GM21529 (cell line): ENCODE measurements at regions not wholly inside any gene's neighbourhood (a gene's known extent, or its start where the extent isn't known, plus 50 kb on each side); places are given as distances from the start of the nearest gene placed in this dataset.
"Not testable (repeated sequence)": the region's sequence is repeated elsewhere in the genome, so short reads cannot be mapped to it uniquely, and the experiment has no call there.

Source experiments
- ATAC-seq: cut with Tn5 transposase; IDR thresholded peaks from one replicate; pipeline ENCODE4 v1.9.1; 2021; ENCODE audit not compliant: unreplicated experiment

DNA sequence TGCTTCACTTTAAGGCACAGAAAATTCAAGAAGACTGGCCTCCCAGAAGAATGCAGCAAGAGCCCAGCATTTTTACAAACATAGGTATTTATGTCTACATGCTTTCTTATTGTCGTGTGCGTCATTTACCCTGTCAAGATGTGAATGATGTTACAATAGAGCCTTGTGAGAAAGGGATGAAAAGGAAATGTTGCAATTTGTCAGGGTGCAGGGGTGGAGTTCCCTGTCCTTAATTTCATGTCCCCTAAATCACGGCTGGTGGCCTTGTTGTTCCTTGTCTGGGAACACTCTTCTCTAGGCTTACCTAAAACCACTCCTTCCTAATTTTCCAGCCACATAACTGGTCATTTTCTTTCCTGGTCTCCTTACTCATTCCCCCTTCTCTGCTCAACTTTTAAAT lies 194.2 kb downstream of the TXNL1 start:
- ATAC-seq: no peak

DNA sequence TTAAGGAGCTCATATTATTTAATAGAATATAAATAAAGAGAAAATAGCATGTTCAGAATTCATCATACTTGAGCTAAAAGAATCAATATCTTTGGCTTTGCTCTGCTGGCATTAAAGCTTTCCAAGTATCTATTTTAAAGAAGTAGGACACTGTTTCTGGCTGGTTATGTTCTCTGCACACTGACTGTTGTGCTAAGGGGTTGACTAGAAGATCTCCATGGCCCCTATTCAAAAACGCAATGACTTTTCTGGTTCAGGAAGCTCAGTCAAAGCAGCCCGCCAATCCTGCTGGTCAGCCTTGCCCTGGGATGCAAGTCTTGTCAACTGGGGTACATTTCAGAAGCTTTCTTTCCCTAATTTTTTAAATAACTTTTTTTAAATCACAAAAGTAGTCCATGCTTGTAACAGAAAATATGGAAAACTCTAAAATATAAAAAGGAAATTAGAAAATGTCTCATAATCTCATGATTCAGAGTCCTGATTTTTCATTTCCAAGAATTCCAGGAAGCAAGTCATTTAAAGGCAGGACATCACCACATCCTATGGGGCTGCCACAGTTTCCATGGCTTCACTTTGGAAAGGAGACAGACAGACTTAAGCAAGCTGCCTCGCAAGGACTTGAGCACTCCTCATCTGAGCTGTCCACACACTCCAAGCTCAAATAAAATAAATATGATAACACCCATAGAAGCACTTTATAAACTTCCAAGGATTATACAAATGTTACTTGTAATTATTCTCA lies 195.1 kb downstream of the TXNL1 start:
- ATAC-seq: no peak

DNA sequence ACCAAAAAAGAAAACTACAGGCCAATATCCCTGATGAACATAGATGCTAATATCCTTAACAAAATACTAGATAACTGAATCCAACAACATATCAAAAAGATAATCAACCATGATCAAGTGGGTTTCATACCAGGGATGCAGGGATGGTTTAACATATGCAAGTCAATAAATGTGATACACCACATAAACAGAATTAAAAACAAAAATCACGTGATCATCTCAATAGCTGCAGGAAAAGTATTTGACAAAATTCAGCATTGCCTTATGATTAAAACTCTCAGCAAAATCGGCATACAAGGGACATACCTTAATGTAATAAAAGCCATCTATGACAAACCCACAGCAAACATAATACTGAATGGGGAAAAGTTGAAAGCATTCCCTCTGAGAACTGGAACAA lies 199.9 kb downstream of the TXNL1 start:
- ATAC-seq: not testable (repeated sequence)

DNA sequence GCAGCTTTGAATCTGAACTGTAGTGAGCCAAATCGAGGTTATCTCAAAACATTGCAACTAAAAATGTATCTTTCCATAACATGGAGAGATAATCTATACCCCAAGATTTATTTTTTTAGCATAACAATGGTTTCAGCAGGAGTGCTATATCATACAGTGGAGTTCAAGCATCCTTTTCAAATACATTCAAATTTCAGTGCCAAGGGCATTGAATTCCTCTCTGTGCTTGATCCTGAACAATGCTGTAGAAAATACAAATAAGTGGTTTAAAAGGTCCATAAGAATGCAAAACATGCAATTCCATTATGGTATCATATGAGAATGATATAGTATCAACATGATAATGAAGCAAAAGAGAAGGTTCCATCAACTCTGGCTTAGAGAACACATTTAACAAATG lies 201.7 kb downstream of the TXNL1 start:
- ATAC-seq: no peak

DNA sequence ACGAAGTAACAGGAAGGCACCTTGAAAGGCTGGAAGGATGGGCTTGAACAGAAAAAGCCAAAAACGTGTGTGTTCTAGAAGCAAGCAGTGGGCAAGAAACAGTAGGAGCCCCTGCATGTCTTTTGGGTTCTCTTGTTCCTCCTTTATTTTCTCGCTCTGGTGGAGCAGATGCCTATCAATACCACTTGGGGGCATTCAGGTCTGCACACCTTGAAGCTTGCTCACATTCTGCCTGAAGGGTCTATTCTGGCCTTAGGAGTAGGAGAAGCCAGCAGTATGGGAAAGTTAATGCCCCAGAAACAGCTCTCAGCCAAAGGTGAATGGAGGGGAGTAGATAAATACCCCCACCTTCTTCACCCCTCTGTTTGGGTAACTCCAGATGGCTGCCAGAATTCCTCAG lies 204.5 kb downstream of the TXNL1 start:
- ATAC-seq: no peak

DNA sequence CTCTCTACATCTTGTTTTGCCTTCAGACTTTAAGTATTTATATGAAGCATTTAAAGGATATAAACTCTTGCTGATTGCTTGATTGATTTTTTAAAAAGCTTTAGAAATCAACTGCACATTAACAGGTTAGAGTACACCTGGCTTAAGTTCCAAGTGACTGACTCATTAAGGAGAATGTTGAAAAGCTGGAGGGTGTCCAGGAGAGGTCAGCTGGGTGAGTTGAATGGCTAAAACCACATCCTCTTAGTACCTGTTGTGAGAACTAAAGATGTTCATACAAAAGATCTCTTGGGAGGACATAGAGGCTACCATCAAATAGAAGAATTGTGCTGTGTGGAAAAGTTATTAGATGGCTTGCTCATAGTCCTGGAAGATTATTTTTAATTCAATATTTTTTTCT lies 206.8 kb downstream of the TXNL1 start:
- no peak for ATAC-seq

DNA sequence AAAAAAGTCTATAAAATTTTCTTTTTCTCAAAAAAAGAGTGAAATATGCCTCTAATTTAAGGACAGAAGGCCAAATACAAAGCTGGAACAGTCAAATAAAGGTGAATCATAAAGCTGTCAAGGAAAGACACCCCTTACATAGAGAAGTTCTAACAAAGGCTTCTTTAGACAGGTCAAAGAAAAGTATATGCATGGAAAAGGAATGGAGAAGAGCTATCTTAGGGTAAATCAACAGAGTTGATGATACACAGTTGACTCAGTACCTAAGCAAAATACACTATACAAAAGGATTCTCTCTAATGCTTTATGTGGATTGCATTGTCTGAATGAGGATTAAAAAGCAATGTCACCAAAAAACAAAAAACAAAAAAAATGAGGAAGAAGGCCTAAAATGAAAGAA lies 214.8 kb downstream of the TXNL1 start:
- no peak for ATAC-seq

DNA sequence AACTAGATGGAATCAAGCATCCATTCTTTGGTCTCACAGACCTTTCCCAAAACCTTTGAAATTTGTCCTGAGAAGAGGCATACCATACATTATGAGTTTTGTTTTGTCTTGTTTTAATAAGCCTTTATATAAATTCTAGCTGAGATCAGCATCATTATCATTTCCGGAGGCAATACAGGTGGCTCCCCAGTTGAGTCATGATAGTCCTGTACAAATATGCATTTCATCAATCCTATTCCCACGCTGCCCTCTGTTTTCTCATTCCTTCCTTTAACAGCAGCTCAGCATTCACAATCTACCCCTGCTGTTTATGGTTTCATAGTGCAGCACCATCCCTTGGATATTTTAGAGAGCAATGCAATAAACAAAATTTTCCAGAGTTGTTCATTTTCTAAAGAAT lies 216.7 kb downstream of the TXNL1 start:
- ATAC-seq: no peak

DNA sequence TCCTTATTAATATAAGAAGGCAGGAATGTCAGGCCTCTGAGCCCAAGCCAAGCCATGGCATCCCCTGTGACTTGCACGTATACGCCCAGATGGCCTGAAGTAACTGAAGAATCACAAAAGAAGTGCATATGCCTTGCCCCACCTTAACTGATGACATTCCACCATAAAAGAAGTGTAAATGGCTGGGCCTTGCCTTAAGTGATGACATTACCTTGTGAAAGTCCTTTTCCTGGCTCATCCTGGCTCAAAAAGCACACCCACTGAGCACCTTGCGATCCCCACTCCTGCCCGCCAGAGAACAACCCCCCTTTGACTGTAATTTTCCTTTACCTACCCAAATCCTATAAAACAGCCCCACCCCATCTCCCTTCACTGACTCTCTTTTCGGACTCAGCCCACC lies 217.5 kb downstream of the TXNL1 start:
- not testable (repeated sequence) for ATAC-seq

DNA sequence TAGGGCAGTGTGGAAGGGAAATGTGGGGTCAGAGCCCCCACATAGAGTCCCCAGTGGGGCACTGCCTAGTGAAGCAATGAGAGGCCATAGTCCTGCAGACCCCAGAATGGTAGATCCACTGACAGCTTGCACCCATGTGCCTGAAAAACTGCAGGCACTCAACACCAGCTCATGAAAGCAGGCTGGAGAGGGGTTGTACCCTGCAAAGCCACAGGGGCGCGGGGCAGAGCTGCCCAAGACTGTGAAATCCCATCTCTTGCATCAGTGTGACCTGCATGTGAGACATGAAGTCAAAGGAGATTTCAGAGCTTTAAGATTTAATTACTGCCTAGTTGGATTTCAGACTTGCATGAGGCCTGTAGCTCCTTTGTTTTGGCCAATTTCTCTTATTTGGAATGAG lies 224.0 kb downstream of the TXNL1 start:
- no peak for ATAC-seq

DNA sequence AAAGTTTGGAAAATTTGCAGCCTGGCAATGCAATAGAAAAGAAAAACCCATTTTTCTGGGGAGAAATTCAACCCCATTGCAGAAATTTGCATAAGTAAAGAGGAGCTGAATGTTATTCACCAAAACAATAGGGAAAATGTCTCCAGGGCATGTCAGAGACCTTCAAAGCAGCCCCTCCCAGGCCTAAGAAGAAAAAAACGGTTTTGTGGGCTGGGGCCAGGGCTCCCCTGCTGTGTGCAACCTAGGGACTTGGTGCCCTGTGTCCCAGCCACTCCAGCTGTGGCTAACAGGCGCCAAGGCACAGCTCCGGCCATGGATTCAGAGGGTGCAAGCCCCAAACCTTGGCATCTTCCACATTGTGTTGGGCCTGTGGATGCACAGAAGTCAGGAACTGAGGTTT lies 224.5 kb downstream of the TXNL1 start:
- no peak for ATAC-seq

DNA sequence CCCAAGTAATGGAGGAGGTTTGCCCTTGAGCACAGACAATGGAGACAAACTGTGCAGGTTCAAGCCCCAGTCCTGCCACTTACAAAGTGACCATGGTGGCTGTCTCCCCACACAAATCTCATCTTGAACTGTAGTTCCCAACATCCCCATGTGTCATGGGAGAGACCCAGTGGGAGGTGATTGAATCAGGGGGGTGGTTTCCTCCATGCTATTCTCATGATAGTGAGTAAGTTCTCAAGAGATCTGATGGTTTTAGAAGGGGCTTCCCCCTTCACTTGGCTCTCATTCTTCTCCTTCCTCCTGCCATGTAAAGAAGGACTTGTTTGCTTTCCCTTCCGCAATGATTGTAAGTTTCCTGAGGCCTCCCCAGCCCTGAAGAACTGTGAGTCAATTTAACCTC lies 225.4 kb downstream of the TXNL1 start:
- no peak for ATAC-seq

DNA sequence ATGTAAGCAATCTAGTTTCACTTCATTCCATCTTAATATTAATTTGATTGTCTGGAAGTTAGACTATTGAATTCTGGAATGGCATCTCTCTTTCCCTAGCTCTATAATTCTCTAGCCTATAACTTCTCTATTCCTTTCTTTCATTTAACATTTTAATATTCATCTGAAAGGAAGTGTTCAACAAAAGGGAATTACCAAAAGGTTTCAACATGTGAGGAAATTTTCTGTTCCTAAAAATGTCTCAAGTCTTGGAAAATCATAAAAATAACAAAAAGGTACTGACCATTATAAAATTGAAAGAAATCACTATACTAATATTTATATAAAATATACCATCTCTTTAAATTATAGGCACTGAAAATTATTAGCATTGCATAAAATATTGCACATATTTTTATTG lies 228.7 kb downstream of the TXNL1 start:
- ATAC-seq: no peak

DNA sequence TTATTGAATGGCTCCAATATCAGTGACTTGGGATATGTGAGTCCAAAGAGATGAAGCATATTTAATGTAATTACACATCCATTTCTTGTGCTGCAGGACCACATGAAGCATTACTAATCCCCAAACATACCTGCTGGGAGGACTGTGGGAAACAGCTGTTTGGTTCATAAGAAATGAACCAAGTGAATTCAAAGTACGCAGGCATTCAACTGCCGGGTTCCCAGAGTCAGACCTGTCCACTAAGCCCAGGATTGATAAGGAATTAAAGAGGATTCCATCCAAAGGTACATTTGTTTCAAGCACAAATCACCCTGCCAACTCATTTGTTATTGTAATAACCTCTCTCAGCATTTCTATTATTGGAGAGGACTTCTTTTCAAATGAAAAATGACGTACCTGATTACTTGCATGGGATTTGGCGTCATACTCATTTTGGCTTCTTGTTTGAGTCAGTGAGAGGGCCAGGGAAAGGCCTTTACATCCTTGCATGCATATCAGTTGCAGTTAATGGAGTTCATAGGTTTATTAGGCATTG lies 230.7 kb downstream of the TXNL1 start:
- no peak for ATAC-seq

DNA sequence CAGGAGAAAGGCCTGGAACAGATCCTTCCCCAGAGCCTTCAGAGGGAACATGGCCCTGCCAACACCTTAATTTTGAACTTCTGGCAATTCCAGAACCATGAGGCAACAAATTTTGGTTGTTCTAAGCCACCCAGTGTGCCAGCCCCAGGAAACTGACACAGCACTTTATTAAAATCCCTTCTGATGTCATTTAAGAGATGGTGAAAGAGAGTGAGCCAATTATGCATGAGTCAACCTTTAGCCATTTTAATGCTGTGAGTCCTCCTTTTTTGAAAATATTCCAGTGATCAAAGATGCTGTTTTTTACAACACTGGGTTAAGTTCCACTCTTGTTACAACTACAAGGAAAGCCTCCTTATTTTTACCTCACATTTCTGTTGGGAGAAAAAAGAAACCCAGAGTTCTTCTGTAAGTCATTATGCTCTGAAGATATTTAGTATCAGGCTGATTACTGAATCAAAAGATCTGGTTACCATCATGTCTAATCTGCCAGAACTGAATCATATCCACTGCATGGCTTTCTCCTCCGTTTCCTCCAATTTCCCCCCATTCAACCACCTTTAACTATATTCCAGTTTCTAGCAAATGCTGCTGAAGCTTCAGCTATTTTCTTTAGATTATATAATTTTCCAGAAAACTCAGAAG lies 235.4 kb downstream of the TXNL1 start:
- ATAC-seq: no peak

DNA sequence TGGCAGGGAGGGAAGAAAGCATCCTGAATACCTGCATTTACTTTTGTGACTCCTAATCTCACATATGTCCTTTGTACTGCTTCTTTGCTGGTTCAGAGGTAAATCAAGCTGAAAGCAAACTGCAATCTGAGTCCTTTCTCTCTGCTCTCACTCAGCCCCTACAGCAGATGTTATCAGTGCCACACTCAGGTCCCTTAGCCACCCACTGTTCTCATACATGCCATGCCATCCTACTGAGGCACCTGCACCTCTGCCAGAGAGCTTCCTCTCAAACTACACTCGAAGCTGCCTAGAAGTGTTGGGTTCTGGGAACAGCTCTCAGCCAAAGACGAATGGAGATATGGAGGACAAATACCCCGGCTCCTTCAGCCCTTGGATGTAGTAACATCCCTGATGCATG lies 244.5 kb downstream of the TXNL1 start:
- ATAC-seq: no peak

DNA sequence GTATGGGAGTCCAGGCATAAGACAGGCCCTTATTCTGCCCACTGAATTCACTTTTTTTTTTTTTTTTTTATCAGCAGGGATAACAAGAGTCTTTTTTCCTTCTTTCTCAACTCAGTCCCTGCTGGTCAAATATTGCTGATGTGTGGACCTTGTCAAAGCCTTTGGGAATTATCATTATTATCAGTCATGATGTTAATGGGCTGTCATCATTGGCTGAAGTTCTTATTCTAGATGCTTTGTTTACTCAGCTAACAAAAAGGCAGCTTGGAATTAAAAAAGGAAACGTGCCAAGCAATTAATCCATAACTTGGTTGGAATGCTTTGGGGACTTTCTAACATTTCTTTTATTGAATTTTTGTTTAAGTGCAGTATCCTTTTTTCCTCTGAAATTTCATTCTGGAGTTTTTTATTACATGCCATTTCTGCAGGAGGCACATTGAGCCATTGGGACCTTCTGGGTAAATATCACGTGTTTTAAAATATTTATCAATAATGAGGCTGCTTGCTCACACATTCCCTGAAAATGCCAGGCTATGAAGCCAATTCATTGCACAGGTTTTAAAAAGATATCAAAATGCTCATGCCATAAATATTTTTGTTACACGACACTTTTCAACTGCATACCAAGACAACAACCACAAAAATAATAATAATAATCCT lies 246.3 kb downstream of the TXNL1 start:
- no peak for ATAC-seq

DNA sequence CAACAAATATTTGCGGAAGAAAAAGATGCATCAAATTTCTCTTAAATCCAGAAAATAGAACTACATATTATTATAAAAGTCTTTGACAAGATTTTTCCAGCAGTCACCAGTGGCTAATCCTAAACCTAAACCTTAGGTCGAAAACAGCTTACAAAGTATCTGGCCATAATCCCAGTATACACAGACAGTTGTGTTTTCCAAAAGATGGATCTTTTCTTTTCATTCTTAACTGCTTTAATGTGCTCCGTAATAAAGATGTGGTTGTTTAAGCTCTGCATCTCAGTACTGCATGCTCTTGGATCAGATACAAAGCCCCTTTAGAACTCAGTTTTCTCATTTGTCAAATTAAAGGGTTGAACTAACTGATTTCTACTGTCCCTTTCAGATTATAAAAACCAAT lies 247.8 kb downstream of the TXNL1 start:
- no peak for ATAC-seq

DNA sequence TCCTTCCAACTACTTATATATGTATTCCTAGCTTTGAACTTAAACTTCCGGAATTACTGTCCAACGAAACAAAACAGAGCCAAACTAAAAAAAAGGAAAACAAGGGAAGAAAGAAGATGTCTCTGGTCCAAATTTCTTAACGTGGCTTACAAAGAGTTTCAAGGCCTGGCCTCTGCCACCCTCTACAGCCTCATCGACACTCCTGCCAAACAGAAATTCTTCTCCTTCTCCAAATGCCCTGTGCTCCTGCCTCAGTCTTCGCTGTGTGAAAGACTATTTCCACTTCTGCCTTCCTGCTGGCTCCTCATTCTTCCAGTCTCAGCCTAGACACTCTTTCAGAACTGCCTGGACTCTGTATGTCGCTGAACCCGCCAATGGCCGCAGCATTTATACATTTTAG lies 249.2 kb downstream of the TXNL1 start:
- ATAC-seq: no peak

DNA sequence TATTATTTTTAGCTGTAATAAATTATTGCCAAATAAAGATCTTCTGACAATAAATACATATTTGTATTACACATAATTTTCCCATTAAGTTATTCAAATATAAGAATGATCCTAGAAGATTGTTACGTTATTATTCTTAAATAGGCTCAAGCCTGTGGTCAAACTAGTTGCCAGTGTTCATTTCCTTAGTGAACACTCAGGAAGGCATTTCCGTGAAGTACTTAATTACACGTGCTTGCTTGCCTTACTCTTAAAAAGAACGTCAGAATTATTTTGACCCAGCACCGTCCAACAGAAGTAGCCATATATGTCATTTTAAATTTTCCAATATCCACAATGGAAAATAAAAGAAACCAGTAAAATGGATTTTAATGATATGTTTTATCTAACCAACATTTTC lies 249.8 kb downstream of the TXNL1 start:
- no peak for ATAC-seq

DNA sequence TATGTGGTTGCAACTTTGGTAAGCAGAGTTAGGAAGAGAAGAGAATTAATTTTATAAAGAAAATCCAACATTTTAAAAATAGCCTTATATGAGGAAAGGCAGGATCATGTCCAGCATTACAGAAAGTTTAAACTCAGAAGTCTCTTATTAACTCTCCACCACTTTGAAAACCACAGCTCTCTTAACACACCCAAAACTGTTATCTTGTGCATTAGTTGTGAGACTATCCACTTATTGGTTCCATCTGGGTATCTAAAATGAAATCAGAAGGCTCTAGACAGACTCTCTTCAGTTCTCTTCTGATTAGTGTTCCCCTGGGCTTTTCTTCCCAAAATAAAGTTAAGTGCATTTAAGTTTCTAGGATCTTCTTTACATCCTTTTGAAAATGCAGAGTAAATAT lies 251.5 kb downstream of the TXNL1 start:
- no peak for ATAC-seq

DNA sequence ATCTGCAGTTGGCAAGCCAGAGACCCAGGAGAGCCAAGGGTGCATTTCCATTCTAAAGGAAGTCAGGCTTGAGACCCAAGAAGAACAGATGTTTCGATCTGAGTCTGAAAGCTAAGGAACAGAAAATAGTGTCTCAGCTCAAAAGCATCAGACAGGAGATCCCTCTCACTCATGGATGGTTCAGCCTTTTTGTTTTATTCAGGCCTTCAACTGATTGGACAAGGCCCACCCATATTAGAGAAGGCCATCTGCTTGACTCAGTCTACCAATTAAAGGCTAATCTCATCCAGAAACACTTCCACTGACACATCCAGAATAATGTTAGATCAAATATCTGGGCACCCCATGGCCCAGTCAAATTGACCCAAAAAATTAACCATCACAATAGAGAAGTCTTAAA lies 255.0 kb downstream of the TXNL1 start:
- no peak for ATAC-seq
